HepG2 (cell line): ENCODE measurements at regions not wholly inside any gene's neighbourhood (a gene's known extent, or its start where the extent isn't known, plus 50 kb on each side); places are given as distances from the start of the nearest gene placed in this dataset.

Source experiments
- ATAC-seq: fragments of 200-7000 bp; cut with Tn5 transposase; 3 replicates; pipeline ENCODE4 v1.9.1; 2020; ENCODE audit warnings: mild to moderate bottlenecking, moderate library complexity
- BruUV-seq: library from RNA; stranded (reverse); fragments of 400-500 nt; replicated peaks from 2 replicates; lab custom pipeline; 2021; lab: Mats Ljungman, UMichigan
- CTCF ChIA-PET: fragments of 300-600 bp; formaldehyde crosslinking; extraction: SDS; loops from one replicate; lab custom pipeline; 2021; ENCODE audit warnings: low total read pairs, inconsistent platforms, low intra/inter-chr PET ratio; lab: Yijun Ruan, JAX
- POLR2A ChIA-PET: fragments of 350-600 bp; sonication (Branson Sonifier 250); formaldehyde crosslinking; loops from one replicate; lab custom pipeline; 2020; ENCODE audit warnings: antibody characterized with exemption, inconsistent platforms; lab: Yijun Ruan, JAX
- DNase-seq: peaks from one replicate; pipeline ENCODE4 v3.0.0-alpha.2; 2015; ENCODE audit warnings: low spot score
- FAIRE-seq: peaks from 3 replicates; lab custom pipeline; 2011; peaks lifted over from hg19 to GRCh38; lab: Jason Lieb, UNC
- H2AFZ ChIP-seq: one replicate; pipeline ENCODE4 v1.6.1; 2011; ENCODE audit warnings: low read length, inconsistent platforms
- H3K27ac ChIP-seq: fragments of 300-600 bp; 3 replicates; pipeline ENCODE4 v1.8.0; 2011; ENCODE audit warnings: mixed run types, mild to moderate bottlenecking, mixed read lengths, low read length, inconsistent platforms; ENCODE audit not compliant: insufficient read depth; ENCODE audit errors: extremely low read length
- H3K27me3 ChIP-seq, 2 experiments: fragments of 200-600 bp in 1 of 2; 2 replicates in 1 of 2; 3 replicates in 1 of 2; pipeline versions ENCODE4 v1.6.0 to v1.8.0; 2011; ENCODE audit warnings: low read length in 2 of 2, mild to moderate bottlenecking in 2 of 2, moderate library complexity in 2 of 2, inconsistent platforms in 1 of 2; ENCODE audit not compliant: insufficient read depth in 2 of 2, control insufficient read depth in 1 of 2
- H3K36me3 ChIP-seq, 2 experiments: fragments of 200-600 bp in 1 of 2; replicated peaks in 1 of 2; 2 replicates in 1 of 2; 3 replicates in 1 of 2; pipeline versions ENCODE4 v1.5.1 to v1.8.0; 2011; ENCODE audit warnings: low read length in 2 of 2, inconsistent platforms in 1 of 2; ENCODE audit not compliant: insufficient read depth in 2 of 2, control insufficient read depth in 1 of 2
- H3K4me1 ChIP-seq: 2 replicates; pipeline ENCODE4 v1.5.1; 2012; ENCODE audit warnings: low read length, inconsistent platforms; ENCODE audit not compliant: insufficient read depth
- H3K4me2 ChIP-seq: 2 replicates; pipeline ENCODE4 v1.6.0; 2011; ENCODE audit warnings: low read depth, low read length, inconsistent platforms
- H3K4me3 ChIP-seq, 3 experiments: fragments of 200-600 bp in 1 of 3; sonication (generic), shearing (Covaris generic) in 1 of 3; replicated peaks in 1 of 3; 2 replicates each; pipeline ENCODE4 v1.5.1; 2011 to 2016; ENCODE audit warnings: low read length in 3 of 3, inconsistent platforms in 2 of 3, low read depth in 2 of 3, mild to moderate bottlenecking in 2 of 3, control low read depth in 1 of 3, mixed read lengths in 1 of 3; ENCODE audit not compliant: insufficient read depth in 1 of 3
- H3K79me2 ChIP-seq: one replicate; pipeline ENCODE4 v1.6.1; 2011; ENCODE audit warnings: low read length, inconsistent platforms; ENCODE audit not compliant: insufficient read depth
- H3K9ac ChIP-seq: 2 replicates; pipeline ENCODE4 v1.6.0; 2011; ENCODE audit warnings: mild to moderate bottlenecking, low read depth, low read length, inconsistent platforms; ENCODE audit not compliant: insufficient read depth
- H3K9me3 ChIP-seq: 2 replicates; pipeline ENCODE4 v1.5.1; 2012; ENCODE audit warnings: mild to moderate bottlenecking, low read length
- H4K20me1 ChIP-seq: 2 replicates; pipeline ENCODE4 v1.6.0; 2011; ENCODE audit warnings: inconsistent platforms, mild to moderate bottlenecking, low read length, moderate library complexity; ENCODE audit not compliant: insufficient read depth
- ARNTL ChIP-seq: sonication (generic); formaldehyde crosslinking; IDR thresholded peaks from 2 replicates; pipeline ENCODE4 v1.4.0; 2020; ENCODE audit warnings: mild to moderate bottlenecking, missing genetic modification reagents
- GATA4 ChIP-seq: sonication (generic); IDR thresholded peaks from 2 replicates; pipeline ENCODE4 v1.6.1; 2016; ENCODE audit warnings: antibody characterized with exemption, low read depth, borderline replicate concordance
- KLF12 ChIP-seq: sonication (generic); formaldehyde crosslinking; IDR thresholded peaks from 2 replicates; pipeline ENCODE4 v1.4.0; 2020; ENCODE audit warnings: missing genetic modification reagents, borderline replicate concordance
- MBD4 ChIP-seq: IDR thresholded peaks from 2 replicates; pipeline ENCODE4 v1.6.1; 2012; ENCODE audit warnings: low read length, inconsistent platforms, borderline replicate concordance
- NFYB ChIP-seq: sonication (generic); formaldehyde crosslinking; IDR thresholded peaks from 2 replicates; pipeline ENCODE4 v1.4.0; 2020; ENCODE audit warnings: missing genetic modification reagents
- TMF1 ChIP-seq: sonication (generic); formaldehyde crosslinking; IDR thresholded peaks from 2 replicates; pipeline ENCODE4 v1.8.1; 2022; ENCODE audit warnings: low read depth, missing genetic modification reagents
- YY1 ChIP-seq: IDR thresholded peaks from 2 replicates; pipeline ENCODE4 v1.6.1; 2011; ENCODE audit warnings: low read length, low read depth, moderate library complexity, mild to moderate bottlenecking; ENCODE audit not compliant: insufficient read depth, insufficient replicate concordance
- ZNF136 ChIP-seq: sonication (generic); formaldehyde crosslinking; IDR thresholded peaks from 2 replicates; pipeline ENCODE4 v1.8.1; 2022; ENCODE audit warnings: low read depth, mild to moderate bottlenecking, moderate library complexity, missing genetic modification reagents
- ZNF256 ChIP-seq: sonication (generic); formaldehyde crosslinking; conservative IDR thresholded peaks from 2 replicates; pipeline ENCODE4 v1.4.0; 2020; ENCODE audit warnings: missing genetic modification reagents
- ZNF549 ChIP-seq: sonication (generic); formaldehyde crosslinking; IDR thresholded peaks from 2 replicates; pipeline ENCODE4 v1.5.0; 2020; ENCODE audit warnings: missing genetic modification reagents
- ZNF766 ChIP-seq: sonication (generic); formaldehyde crosslinking; IDR thresholded peaks from 2 replicates; pipeline ENCODE4 v1.5.0; 2020; ENCODE audit warnings: missing genetic modification reagents, borderline replicate concordance
- ZSCAN9 ChIP-seq: IDR thresholded peaks from 2 replicates; pipeline ENCODE4 v1.6.1; 2016; ENCODE audit warnings: borderline replicate concordance
- WGBS: methylation state at CpG from one replicate; pipeline ENCODE4 v1.1.6; 2017; ENCODE audit warnings: low lambda C conversion rate; 5-methylcytosine and 5-hydroxymethylcytosine counted together
- in situ Hi-C: cut with HindIII; loops from 2 replicates; pipeline ENCODE4 v1.10.0; 2017; ENCODE audit warnings: low pct_unique_long_range_greater_than_20kb; ENCODE audit not compliant: extremely low pct_ligation_motif_present
- intact Hi-C: fragments of 100-400 bp; cut with micrococcal nuclease; formaldehyde crosslinking; loops from one replicate; pipeline ENCODE4 v1.10.0; 2022; ENCODE audit not compliant: unreplicated experiment
- TF ChIP-seq, protein P1 (sequence below): sonication (generic); formaldehyde crosslinking; IDR thresholded peaks from 2 replicates; pipeline ENCODE4 v1.4.0; 2020; ENCODE audit warnings: missing genetic modification reagents
- TF ChIP-seq, protein P2 (sequence below): sonication (generic); formaldehyde crosslinking; IDR thresholded peaks from 2 replicates; pipeline ENCODE4 v1.4.0; 2020; ENCODE audit warnings: missing genetic modification reagents, borderline replicate concordance
- TF ChIP-seq, protein P3 (sequence below): sonication (generic); formaldehyde crosslinking; IDR thresholded peaks from 2 replicates; pipeline ENCODE4 v1.8.1; 2022; ENCODE audit warnings: mild to moderate bottlenecking, missing genetic modification reagents
- TF ChIP-seq, protein P4 (sequence below): IDR thresholded peaks from 2 replicates; pipeline ENCODE4 v1.6.1; 2016; ENCODE audit warnings: low read depth, borderline replicate concordance

DNA sequence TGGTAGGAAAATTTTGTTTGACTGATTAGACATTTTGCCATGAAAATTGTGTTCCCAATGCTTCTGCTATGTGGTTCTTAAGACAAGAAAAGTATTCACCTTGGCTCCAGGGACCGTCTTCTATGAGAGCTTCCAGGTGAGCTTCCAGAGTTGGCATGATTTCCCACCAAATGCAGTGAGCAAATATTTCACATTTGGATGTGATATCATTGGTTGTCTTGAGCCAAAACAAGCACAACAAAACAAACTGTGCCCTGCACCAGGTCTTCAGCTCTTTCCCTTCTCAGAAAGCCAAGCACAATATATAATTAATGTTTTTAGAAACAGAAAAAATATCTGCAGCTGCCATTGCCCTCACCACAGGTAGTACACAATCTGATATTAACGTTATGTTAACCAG is 1009.0 kb downstream of the PLA2G4A start:
- no peak for FAIRE-seq
- WGBS, result 0% methylated on average over 2 of the region's 2 CpGs
- TF ChIP-seq NFYB (CRISPR knock-in tag), result no peak
- no peak for TF ChIP-seq TMF1 (CRISPR knock-in tag)
- no peak for TF ChIP-seq ZNF256 (CRISPR knock-in tag)
- TF ChIP-seq, protein P1, sequence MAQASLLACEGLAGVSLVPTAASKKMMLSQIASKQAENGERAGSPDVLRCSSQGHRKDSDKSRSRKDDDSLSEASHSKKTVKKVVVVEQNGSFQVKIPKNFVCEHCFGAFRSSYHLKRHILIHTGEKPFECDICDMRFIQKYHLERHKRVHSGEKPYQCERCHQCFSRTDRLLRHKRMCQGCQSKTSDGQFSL (CRISPR knock-in tag), result no peak
- TF ChIP-seq ZNF549 (CRISPR knock-in tag), result no peak
- H3K4me3 ChIP-seq, result no peak overlapping the region
- CTCF ChIA-PET, result no interaction called here
- H4K20me1 ChIP-seq, result no peaks in the 10 kb centered on the region
- H2AFZ ChIP-seq, result no peak overlapping the region
- DNase-seq, result no peak
- no peaks in the 10 kb centered on the region for H3K79me2 ChIP-seq
- ATAC-seq, result no peak
- POLR2A ChIA-PET, result no interaction called here
- H3K27me3 ChIP-seq, result no peaks in the 10 kb centered on the region
- intact Hi-C loops (no loop called here), in situ Hi-C loops (no loop called here)
- no peak overlapping the region for H3K9ac ChIP-seq
- no TSS peak for BruUV-seq
- H3K4me1 ChIP-seq, result no peaks in the 10 kb centered on the region
- no peaks in the 10 kb centered on the region for H3K36me3 ChIP-seq
- no peak overlapping the region for H3K4me2 ChIP-seq
- no peaks in the 10 kb centered on the region; the same call in 1 of the 2 replicates for H3K9me3 ChIP-seq
- H3K27ac ChIP-seq, result no peak overlapping the region

DNA sequence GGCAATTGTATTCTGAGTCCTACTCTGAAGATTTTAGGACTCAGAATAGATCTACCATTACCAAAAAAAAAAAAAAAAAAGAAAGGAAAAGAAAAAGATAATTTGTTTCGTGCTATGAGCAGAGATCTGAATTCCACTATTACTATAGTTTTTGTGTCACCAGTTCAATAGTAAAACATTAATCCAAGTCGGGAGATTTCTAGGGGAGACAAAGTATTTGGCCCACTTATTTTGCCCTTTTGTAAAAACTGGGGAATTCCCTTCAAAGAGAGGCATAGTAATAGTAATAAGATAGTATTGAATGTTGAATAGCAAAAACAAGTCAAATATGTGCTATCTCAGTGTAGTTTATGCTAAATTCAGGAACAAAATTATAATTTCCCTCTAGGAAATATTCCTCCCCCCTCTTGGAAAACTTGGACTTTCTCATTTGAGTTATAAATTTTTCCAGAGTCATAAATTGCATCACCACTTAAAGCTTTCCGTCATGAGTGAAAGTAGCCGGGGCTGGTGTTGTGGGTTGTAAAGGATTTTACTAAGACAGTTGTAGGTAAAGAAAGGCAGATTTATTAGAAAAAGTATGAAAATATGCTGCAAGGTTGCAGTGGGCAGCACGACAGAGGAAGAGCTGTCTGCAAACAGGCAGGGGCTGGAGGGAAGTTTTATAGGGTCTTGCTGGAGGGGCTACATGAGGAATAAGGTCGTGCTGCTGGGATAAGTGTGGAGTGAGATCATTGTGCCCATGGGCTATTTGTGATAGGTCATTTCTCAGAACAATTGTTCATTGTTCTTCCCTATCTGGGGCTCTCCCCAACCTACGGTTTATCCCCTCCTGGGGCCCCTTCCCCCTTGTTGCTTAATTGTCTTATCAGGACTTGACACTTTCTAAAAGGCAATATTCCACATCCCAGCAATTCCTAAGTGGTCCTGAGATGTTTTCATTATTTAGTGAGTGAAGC is 1009.9 kb downstream of the PLA2G4A start:
- DNase-seq (no peak), FAIRE-seq (no peak), ATAC-seq (no peak)
- in situ Hi-C loops, result no loop called here
- no peak overlapping the region for H2AFZ ChIP-seq
- no peaks in the 10 kb centered on the region for H3K79me2 ChIP-seq
- no peaks in the 10 kb centered on the region for H4K20me1 ChIP-seq
- POLR2A ChIA-PET, result no interaction called here
- CTCF ChIA-PET, result no interaction called here
- H3K36me3 ChIP-seq, result no peaks in the 10 kb centered on the region
- no peaks in the 10 kb centered on the region for H3K27me3 ChIP-seq
- WGBS, result 6% methylated on average over 7 of the region's 7 CpGs
- no peaks in the 10 kb centered on the region; the same call in 1 of the 2 replicates for H3K9me3 ChIP-seq
- H3K4me1 ChIP-seq, result no peaks in the 10 kb centered on the region
- intact Hi-C loops, result no loop called here
- H3K27ac ChIP-seq, result no peak overlapping the region
- H3K9ac ChIP-seq, result no peak overlapping the region
- H3K4me2 ChIP-seq, result no peak overlapping the region
- H3K4me3 ChIP-seq, result no peak overlapping the region
- no TSS peak for BruUV-seq
- TF ChIP-seq ZNF136 (CRISPR knock-in tag) (no peak), ZSCAN9 (CRISPR knock-in tag) (no peak), GATA4 (no peak), YY1 (no peak), ZNF766 (CRISPR knock-in tag) (no peak), ARNTL (CRISPR knock-in tag) (no peak), KLF12 (no peak), MBD4 (no peak)
- TF ChIP-seq, protein P2, sequence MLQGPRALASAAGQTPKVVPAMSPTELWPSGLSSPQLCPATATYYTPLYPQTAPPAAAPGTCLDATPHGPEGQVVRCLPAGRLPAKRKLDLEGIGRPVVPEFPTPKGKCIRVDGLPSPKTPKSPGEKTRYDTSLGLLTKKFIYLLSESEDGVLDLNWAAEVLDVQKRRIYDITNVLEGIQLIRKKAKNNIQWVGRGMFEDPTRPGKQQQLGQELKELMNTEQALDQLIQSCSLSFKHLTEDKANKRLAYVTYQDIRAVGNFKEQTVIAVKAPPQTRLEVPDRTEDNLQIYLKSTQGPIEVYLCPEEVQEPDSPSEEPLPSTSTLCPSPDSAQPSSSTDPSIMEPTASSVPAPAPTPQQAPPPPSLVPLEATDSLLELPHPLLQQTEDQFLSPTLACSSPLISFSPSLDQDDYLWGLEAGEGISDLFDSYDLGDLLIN, result no peak
- TF ChIP-seq, protein P3, sequence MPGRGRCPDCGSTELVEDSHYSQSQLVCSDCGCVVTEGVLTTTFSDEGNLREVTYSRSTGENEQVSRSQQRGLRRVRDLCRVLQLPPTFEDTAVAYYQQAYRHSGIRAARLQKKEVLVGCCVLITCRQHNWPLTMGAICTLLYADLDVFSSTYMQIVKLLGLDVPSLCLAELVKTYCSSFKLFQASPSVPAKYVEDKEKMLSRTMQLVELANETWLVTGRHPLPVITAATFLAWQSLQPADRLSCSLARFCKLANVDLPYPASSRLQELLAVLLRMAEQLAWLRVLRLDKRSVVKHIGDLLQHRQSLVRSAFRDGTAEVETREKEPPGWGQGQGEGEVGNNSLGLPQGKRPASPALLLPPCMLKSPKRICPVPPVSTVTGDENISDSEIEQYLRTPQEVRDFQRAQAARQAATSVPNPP (CRISPR knock-in tag), result no peak
- TF ChIP-seq, protein P4, sequence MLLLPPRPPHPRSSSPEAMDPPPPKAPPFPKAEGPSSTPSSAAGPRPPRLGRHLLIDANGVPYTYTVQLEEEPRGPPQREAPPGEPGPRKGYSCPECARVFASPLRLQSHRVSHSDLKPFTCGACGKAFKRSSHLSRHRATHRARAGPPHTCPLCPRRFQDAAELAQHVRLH (CRISPR knock-in tag), result no peak
